GM12864 (cell line): ENCODE measurements at regions not wholly inside any gene's neighbourhood (a gene's known extent, or its start where the extent isn't known, plus 50 kb on each side); places are given as distances from the start of the nearest gene placed in this dataset.

Experiments
- DNase-seq: peaks from one replicate; pipeline ENCODE4 v3.0.0-alpha.2; 2011; ENCODE audit warnings: low read depth
- H3K4me3 ChIP-seq: 2 replicates; pipeline ENCODE4 v1.5.1; 2011; ENCODE audit warnings: mild to moderate bottlenecking, low read depth, low read length, control low read depth
- TF ChIP-seq, protein P1 (sequence below): IDR thresholded peaks from 2 replicates; pipeline ENCODE4 v1.5.1; 2011; ENCODE audit warnings: low read depth, mild to moderate bottlenecking, moderate library complexity, low read length, control low read depth, inconsistent platforms; ENCODE audit errors: missing control alignments

GRCh38 chr3:72338942-72339669 lies 509.1 kb downstream of the SHQ1 start:
- H3K4me3 ChIP-seq = no peak overlapping the region
- TF ChIP-seq, protein P1, sequence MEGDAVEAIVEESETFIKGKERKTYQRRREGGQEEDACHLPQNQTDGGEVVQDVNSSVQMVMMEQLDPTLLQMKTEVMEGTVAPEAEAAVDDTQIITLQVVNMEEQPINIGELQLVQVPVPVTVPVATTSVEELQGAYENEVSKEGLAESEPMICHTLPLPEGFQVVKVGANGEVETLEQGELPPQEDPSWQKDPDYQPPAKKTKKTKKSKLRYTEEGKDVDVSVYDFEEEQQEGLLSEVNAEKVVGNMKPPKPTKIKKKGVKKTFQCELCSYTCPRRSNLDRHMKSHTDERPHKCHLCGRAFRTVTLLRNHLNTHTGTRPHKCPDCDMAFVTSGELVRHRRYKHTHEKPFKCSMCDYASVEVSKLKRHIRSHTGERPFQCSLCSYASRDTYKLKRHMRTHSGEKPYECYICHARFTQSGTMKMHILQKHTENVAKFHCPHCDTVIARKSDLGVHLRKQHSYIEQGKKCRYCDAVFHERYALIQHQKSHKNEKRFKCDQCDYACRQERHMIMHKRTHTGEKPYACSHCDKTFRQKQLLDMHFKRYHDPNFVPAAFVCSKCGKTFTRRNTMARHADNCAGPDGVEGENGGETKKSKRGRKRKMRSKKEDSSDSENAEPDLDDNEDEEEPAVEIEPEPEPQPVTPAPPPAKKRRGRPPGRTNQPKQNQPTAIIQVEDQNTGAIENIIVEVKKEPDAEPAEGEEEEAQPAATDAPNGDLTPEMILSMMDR = no peak
- DNase-seq = peak; percentile 18

DNA sequence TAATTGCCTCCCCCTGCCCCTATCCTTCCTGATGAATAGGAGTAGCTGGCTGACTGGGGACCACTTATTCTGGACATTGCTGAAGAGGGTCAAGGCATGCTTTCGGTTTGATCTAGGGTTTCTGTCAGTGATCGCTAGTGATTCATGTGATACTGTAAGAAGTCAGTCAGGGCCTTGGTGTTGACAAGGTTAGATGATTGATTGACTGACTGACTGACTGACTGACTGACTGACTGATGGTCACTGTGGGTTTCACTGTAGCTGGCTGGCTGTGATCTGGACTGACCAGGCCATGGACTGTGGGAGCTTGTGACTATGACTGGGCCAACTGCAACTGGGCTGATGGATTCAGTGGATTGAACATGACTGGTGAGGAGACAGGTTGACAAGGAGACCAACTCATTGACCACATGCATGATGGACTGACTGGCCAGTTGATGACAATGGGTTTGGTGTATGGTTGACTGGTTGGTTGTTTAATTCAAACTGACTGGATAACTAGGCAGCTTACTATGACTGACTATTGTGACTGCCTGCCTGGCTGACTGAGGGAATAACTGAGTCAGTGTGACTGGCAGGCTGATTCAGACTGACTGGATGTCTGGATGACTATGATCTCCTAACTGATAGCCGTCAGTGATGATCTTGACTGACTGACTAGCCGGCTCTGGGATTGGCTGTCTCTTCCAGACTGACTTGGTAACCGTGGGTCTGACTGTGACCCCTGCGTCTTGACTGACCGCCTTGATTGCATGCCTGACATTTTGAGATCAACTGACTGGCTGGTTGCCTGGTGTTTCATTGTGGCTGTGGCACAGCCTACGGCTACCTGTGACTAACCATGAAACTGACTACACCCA lies 509.9 kb downstream of the SHQ1 start:
- DNase-seq = no peak
- TF ChIP-seq, protein P1 = no peak
- H3K4me3 ChIP-seq = no peak overlapping the region

GRCh38 chr3:72337480-72337855 lies 510.8 kb downstream of the SHQ1 start:
- DNase-seq = no peak
- H3K4me3 ChIP-seq = no peak overlapping the region
- TF ChIP-seq, protein P1 = no peak

- DNase-seq = no peak
- TF ChIP-seq, protein P1 = no peak
- H3K4me3 ChIP-seq = no peak overlapping the region
Measured at GRCh38 chr3:72336821-72337479, 511.3 kb downstream of the SHQ1 start.

DNA sequence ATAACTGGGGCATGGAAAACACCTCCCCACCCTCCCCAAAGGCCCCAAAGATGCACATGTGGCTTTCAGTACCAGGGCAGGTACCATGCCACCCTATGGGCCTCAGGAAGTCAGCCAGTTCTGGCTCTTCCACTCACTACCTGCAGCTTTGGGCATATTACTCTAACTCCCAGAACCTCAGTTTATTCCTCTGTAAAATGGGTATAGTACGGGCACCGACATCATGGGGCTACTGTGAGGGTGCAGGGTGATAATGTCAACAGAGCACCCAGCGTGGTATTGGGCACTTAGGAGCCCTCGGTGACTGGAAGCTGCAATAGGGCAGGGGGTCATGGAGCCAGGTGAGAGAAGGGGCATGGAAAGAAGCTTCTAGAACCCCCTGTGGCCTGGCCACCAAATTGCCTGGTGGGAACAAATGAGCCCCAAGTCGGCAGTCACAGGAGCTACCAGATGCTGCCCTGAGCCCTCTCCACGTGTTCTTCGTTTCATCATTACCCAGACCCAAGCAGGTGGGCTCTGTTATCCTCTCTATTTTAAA lies 512.1 kb downstream of the SHQ1 start:
- TF ChIP-seq, protein P1 = no peak
- no peak for DNase-seq
- H3K4me3 ChIP-seq = no peak overlapping the region

DNA sequence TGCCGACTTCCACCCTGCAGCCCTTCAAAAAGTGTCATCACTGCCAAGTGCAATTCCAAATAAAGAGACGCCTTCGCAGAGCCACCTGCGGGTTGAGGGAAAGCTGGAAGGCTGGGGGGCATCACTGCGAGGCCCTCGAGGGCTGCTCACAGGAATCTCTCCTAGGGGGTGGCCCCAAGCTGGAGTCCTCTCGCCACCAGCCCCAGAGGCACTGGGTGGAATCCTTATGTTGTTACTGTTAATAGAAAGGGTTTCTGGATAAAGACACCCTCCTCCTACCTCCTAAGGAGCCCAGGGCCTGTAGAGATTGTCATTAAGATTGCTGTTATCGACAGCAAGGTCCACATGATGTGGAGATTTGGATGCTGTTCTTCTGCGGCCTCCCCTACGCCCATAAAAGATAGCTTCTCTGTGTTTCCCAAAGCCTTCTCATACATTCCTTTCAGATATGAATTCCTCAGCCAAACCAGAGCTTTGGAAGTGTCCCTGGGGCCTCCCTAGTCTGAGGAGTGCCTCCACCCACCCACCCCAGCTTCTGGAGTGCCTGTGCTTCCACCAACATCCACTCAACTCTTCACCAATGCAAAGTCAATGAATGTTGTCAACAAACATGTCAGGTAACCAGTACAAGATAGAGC lies 512.7 kb downstream of the SHQ1 start:
- DNase-seq = no peak
- TF ChIP-seq, protein P1 = no peak
- H3K4me3 ChIP-seq = no peak overlapping the region
